ENCODE measurements at regions not wholly inside any gene's neighbourhood (a gene's known extent, or its start where the extent isn't known, plus 50 kb on each side); places are given as distances from the start of the nearest gene placed in this dataset.

- H3K27ac Mint-ChIP-seq = no peak overlapping the region
- H3K9me3 Mint-ChIP-seq = peaks cover 29% of the 10 kb centered on the region
- peaks cover 9% of the 10 kb centered on the region for H3K27me3 Mint-ChIP-seq (ENCODE audit: low read depth, poor library complexity)
- no peak for DNase-seq
- H3K4me1 Mint-ChIP-seq = no peaks in the 10 kb centered on the region
- no peak overlapping the region for H3K4me3 Mint-ChIP-seq
- H3K36me3 Mint-ChIP-seq (ENCODE audit: low read depth) = peaks cover under 1% of the 10 kb centered on the region
- TF ChIP-seq CTCF (IDR thresholded peaks at IDR 0.05) = no peak
These were observed 328.2 kb upstream of the SORL1-AS1 start for GRCh38 chr11:121780971-121781370.

- TF ChIP-seq CTCF (IDR thresholded peaks at IDR 0.05) = no peak
- H3K4me1 Mint-ChIP-seq = no peaks in the 10 kb centered on the region
These were observed 324.3 kb upstream of the SORL1-AS1 start for GRCh38 chr11:121777056-121777455.

GRCh38 chr11:121775276-121775675, 322.5 kb upstream of the SORL1-AS1 start:
- DNase-seq = no peak
- Mint-ChIP-seq H3K4me3 (no peak overlapping the region), H3K9me3 (no peaks in the 10 kb centered on the region), H3K4me1 (no peaks in the 10 kb centered on the region), H3K36me3 (ENCODE audit: low read depth) (no peaks in the 10 kb centered on the region), H3K27ac (no peak overlapping the region), H3K27me3 (ENCODE audit: low read depth, poor library complexity) (peaks cover 10% of the 10 kb centered on the region)
- TF ChIP-seq CTCF (IDR thresholded peaks at IDR 0.05) = no peak

More at GRCh38 chr11:121777056-121777455, 324.3 kb upstream of the SORL1-AS1 start:
- Mint-ChIP-seq H3K4me3 (no peak overlapping the region), H3K36me3 (ENCODE audit: low read depth) (no peaks in the 10 kb centered on the region), H3K9me3 (peaks cover 3% of the 10 kb centered on the region), H3K27me3 (ENCODE audit: low read depth, poor library complexity) (peaks cover 4% of the 10 kb centered on the region), H3K27ac (no peak overlapping the region)
- DNase-seq = no peak

GRCh38 chr11:121773076-121773475, 320.3 kb upstream of the SORL1-AS1 start:
- no peaks in the 10 kb centered on the region for H3K4me1 Mint-ChIP-seq
- no peak overlapping the region for H3K4me3 Mint-ChIP-seq
- no peaks in the 10 kb centered on the region for H3K9me3 Mint-ChIP-seq
- no peak overlapping the region for H3K27ac Mint-ChIP-seq
- no peak for DNase-seq
- no peaks in the 10 kb centered on the region for H3K36me3 Mint-ChIP-seq (ENCODE audit: low read depth)
- H3K27me3 Mint-ChIP-seq (ENCODE audit: low read depth, poor library complexity) = peaks cover 6% of the 10 kb centered on the region
- no peak for TF ChIP-seq CTCF (IDR thresholded peaks at IDR 0.05)

GRCh38 chr11:121770939-121771595, 318.3 kb upstream of the SORL1-AS1 start:
- DNase-seq = no peak
- Mint-ChIP-seq H3K4me1 (peaks cover 6% of the 10 kb centered on the region), H3K27me3 (ENCODE audit: low read depth, poor library complexity) (peaks cover 11% of the 10 kb centered on the region), H3K27ac (no peak overlapping the region), H3K36me3 (ENCODE audit: low read depth) (no peaks in the 10 kb centered on the region), H3K4me3 (no peak overlapping the region), H3K9me3 (no peaks in the 10 kb centered on the region)
- no peak for TF ChIP-seq CTCF (IDR thresholded peaks at IDR 0.05)

GRCh38 chr11:121769191-121769590, 316.4 kb upstream of the SORL1-AS1 start:
- no peak overlapping the region for H3K4me3 Mint-ChIP-seq
- no peaks in the 10 kb centered on the region for H3K36me3 Mint-ChIP-seq (ENCODE audit: low read depth)
- no peak for DNase-seq
- no peak overlapping the region for H3K27ac Mint-ChIP-seq
- H3K9me3 Mint-ChIP-seq = no peaks in the 10 kb centered on the region
- peaks cover 11% of the 10 kb centered on the region for H3K27me3 Mint-ChIP-seq (ENCODE audit: low read depth, poor library complexity)
- H3K4me1 Mint-ChIP-seq = peaks cover 15% of the 10 kb centered on the region
- no peak for TF ChIP-seq CTCF (IDR thresholded peaks at IDR 0.05)

Measured in nephron progenitor cell (in vitro differentiated cells).